ENCODE measurements at regions not wholly inside any gene's neighbourhood (a gene's known extent, or its start where the extent isn't known, plus 50 kb on each side); places are given as distances from the start of the nearest gene placed in this dataset.

DNA sequence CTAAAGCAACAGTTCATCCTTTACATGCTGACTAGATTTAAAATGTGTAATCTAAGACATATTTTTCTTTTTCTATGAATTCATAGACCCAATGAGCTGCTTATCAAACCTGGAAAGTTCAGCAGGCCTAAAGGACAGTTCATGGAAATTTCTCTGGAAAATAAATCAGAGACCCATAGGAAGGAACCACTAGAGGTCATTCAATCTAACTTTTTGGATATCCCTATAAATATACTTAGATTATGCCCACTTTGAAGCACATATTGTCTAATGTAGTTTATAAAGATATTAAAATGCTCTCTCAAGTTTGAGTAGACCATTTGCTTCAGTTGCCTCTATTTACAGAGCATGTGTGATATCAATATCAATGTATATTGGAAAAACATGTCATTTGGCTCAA is 473.0 kb downstream of the FAT4 start:
- TF ChIP-seq, protein P1, sequence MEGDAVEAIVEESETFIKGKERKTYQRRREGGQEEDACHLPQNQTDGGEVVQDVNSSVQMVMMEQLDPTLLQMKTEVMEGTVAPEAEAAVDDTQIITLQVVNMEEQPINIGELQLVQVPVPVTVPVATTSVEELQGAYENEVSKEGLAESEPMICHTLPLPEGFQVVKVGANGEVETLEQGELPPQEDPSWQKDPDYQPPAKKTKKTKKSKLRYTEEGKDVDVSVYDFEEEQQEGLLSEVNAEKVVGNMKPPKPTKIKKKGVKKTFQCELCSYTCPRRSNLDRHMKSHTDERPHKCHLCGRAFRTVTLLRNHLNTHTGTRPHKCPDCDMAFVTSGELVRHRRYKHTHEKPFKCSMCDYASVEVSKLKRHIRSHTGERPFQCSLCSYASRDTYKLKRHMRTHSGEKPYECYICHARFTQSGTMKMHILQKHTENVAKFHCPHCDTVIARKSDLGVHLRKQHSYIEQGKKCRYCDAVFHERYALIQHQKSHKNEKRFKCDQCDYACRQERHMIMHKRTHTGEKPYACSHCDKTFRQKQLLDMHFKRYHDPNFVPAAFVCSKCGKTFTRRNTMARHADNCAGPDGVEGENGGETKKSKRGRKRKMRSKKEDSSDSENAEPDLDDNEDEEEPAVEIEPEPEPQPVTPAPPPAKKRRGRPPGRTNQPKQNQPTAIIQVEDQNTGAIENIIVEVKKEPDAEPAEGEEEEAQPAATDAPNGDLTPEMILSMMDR (IDR thresholded peaks at IDR 0.05 in 8 of 11, conservative IDR thresholded peaks at IDR 0.05 in 3 of 11), result no peak
- H3K27ac ChIP-seq, result no peak overlapping the region
- H3K4me1 ChIP-seq, result no peaks in the 10 kb centered on the region
- intact Hi-C loops (cut with DNase I; ENCODE audit: low total_unique reads), result no loop called here
- H3K36me3 ChIP-seq, result no peaks in the 10 kb centered on the region
- H3K27me3 ChIP-seq (replicated peaks in 1 of 7), result no peaks in the 10 kb centered on the region
- H3K9me3 ChIP-seq, result no peaks in the 10 kb centered on the region
- no peak overlapping the region for H3K4me3 ChIP-seq
- no peak for DNase-seq

DNA sequence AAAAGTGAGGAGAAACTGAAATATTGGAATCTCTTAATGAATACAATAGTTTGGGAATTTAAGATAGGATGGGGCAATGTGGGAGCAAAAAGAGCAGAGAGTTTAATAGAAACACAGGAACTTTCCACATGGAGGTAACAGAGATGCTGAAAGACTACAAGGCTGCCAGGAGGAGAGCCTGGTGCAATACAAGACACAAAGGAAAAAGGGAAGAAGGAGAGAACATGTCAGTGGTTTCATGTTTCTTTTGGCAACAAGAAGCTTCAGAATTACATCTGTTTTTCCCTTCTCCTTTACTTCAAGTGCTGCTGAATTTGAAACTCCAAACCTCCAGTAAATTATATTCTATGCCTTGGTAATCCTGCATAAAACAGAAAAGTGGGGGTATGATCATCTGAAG is 474.3 kb downstream of the FAT4 start:
- Histone ChIP-seq H3K36me3 (no peaks in the 10 kb centered on the region), H3K4me3 (no peak overlapping the region), H3K9me3 (no peaks in the 10 kb centered on the region), H3K27me3 (replicated peaks in 1 of 7) (no peaks in the 10 kb centered on the region), H3K4me1 (no peaks in the 10 kb centered on the region), H3K27ac (no peak overlapping the region)
- DNase-seq, result no peak
- intact Hi-C loops (cut with DNase I; ENCODE audit: low total_unique reads), result no loop called here
- TF ChIP-seq, protein P1 (IDR thresholded peaks at IDR 0.05 in 8 of 11, conservative IDR thresholded peaks at IDR 0.05 in 3 of 11), result no peak
- no peak for TF ChIP-seq POLR2A (IDR thresholded peaks at IDR 0.05)

DNA sequence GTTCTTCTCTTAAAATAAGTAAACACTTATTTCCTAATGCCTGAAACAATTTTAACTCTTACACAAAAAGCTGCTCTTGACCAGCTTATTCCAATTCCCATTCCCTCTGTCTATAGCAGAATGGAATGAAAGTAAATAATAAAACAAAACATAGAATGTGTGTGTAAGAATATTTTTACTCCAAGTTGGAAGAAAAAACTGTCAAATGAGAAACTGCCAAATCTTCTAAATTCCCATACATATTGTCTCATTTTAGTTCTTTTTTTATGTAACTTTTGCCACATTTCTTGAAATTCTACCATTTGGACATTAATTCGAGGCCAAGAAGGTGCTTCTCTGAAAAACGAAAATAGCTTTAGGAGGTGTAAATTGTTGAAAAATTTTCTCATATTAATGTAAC is 477.1 kb downstream of the FAT4 start:
- Histone ChIP-seq H3K27me3 (replicated peaks in 1 of 7) (no peaks in the 10 kb centered on the region), H3K36me3 (no peaks in the 10 kb centered on the region), H3K4me3 (no peak overlapping the region), H3K27ac (no peak overlapping the region), H3K4me1 (no peaks in the 10 kb centered on the region), H3K9me3 (no peaks in the 10 kb centered on the region)
- DNase-seq, result no peak
- 66 to 94% (median 83%) methylated on average over 2 of the region's 2 CpGs for WGBS, 5 donors
- no peak for TF ChIP-seq POLR2AphosphoS5 (IDR thresholded peaks at IDR 0.05)
- TF ChIP-seq POLR2A (IDR thresholded peaks at IDR 0.05), result no peak
- TF ChIP-seq, protein P1 (IDR thresholded peaks at IDR 0.05 in 8 of 11, conservative IDR thresholded peaks at IDR 0.05 in 3 of 11), result no peak
- intact Hi-C loops (cut with DNase I; ENCODE audit: low total_unique reads), result no loop called here

DNA sequence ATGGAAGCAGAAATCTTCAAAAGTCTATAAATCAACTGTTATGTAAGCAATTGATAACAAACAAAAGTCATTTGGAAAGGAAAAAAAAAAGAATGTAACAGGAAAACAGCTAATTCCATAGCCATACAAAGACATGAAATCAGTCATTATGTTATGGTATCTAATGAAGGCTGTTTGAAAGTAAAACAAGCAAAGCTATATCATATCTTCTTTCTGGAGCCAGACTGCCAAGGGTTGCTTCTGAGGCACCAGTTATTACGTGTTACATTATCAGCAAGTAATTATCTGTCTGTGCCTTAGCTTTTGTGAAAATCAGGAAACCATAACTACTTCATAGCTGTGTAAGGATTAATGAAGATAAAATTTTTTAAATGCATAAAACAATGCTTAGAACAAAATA is 480.2 kb downstream of the FAT4 start:
- no peaks in the 10 kb centered on the region for H3K36me3 ChIP-seq
- 62 to 82% (median 72%) methylated on average over 1 of the region's 1 CpG for WGBS, 5 donors
- intact Hi-C loops (cut with DNase I; ENCODE audit: low total_unique reads), result no loop called here
- no peaks in the 10 kb centered on the region for H3K9me3 ChIP-seq
- H3K4me3 ChIP-seq, result no peak overlapping the region
- H3K27ac ChIP-seq, result no peak overlapping the region
- no peaks in the 10 kb centered on the region for H3K4me1 ChIP-seq
- DNase-seq, result no peak
- no peaks in the 10 kb centered on the region for H3K27me3 ChIP-seq (replicated peaks in 1 of 7)
- no peak for TF ChIP-seq POLR2A (IDR thresholded peaks at IDR 0.05)
- TF ChIP-seq, protein P1 (IDR thresholded peaks at IDR 0.05 in 8 of 11, conservative IDR thresholded peaks at IDR 0.05 in 3 of 11), result no peak
- TF ChIP-seq POLR2AphosphoS5 (IDR thresholded peaks at IDR 0.05), result no peak

All from spleen (tissue), 11 donors.